CD4-positive, alpha-beta memory T cell (primary cell): ENCODE measurements at regions not wholly inside any gene's neighbourhood (a gene's known extent, or its start where the extent isn't known, plus 50 kb on each side); places are given as distances from the start of the nearest gene placed in this dataset.
"Not testable (repeated sequence)": the region's sequence is repeated elsewhere in the genome, so short reads cannot be mapped to it uniquely, and the experiment has no call there.

Experiments
- CTCF ChIA-PET: fragments of 350-600 bp; sonication (Branson Sonifier 250); formaldehyde crosslinking; loops from one replicate; lab custom pipeline; 2021; ENCODE audit warnings: inconsistent platforms; ENCODE audit not compliant: partially characterized antibody; lab: Charles Lee
- POLR2A ChIA-PET: fragments of 350-600 bp; sonication (Branson Sonifier 250); formaldehyde crosslinking; loops from one replicate; lab custom pipeline; 2021; ENCODE audit not compliant: partially characterized antibody; lab: Charles Lee
- DNase-seq, 5 donors: peaks; one replicate each; pipeline versions ENCODE4 v3.0.0 to v3.0.0-alpha.2; 2020 to 2022; ENCODE audit warnings: mixed read lengths in 1 of 5
- H3K27ac ChIP-seq: one replicate; pipeline ENCODE4 v1.7.0; 2013; ENCODE audit warnings: low read depth, low read length
- H3K27me3 ChIP-seq: 2 replicates; pipeline ENCODE4 v1.7.0; 2013; ENCODE audit warnings: mild to moderate bottlenecking, low read length, moderate library complexity; ENCODE audit not compliant: insufficient read depth
- H3K36me3 ChIP-seq: 2 replicates; pipeline ENCODE4 v1.7.0; 2013; ENCODE audit warnings: mild to moderate bottlenecking, low read length, moderate library complexity; ENCODE audit not compliant: insufficient read depth
- H3K4me1 ChIP-seq: 2 replicates; pipeline ENCODE4 v1.7.0; 2013; ENCODE audit warnings: mild to moderate bottlenecking, low read length, moderate library complexity; ENCODE audit not compliant: insufficient read depth
- H3K4me3 ChIP-seq, 2 donors: one replicate each; pipeline ENCODE4 v1.7.0; 2013; ENCODE audit warnings: low read length in 2 of 2, mild to moderate bottlenecking in 1 of 2
- H3K9me3 ChIP-seq, 2 donors: one replicate each; pipeline ENCODE4 v1.7.0; 2013; ENCODE audit warnings: low read length in 2 of 2, control low read depth in 1 of 2; ENCODE audit not compliant: control insufficient read depth in 1 of 2
- H3K27ac Mint-ChIP-seq, 7 donors: one replicate each; pipeline ENCODE4 v1.8.0; 2020 to 2021; ENCODE audit warnings: mixed read lengths in 7 of 7, mild to moderate bottlenecking in 6 of 7, inconsistent platforms in 3 of 7, moderate library complexity in 3 of 7
- H3K27me3 Mint-ChIP-seq, 2 donors: one replicate each; pipeline ENCODE4 v1.8.0; 2020 to 2021; ENCODE audit warnings: mixed read lengths in 2 of 2
- H3K36me3 Mint-ChIP-seq, 2 donors: one replicate each; pipeline ENCODE4 v1.8.0; 2020 to 2021; ENCODE audit warnings: mixed read lengths in 2 of 2, inconsistent platforms in 1 of 2, mild to moderate bottlenecking in 1 of 2
- H3K4me1 Mint-ChIP-seq, 4 donors: one replicate each; pipeline ENCODE4 v1.8.0; 2020 to 2021; ENCODE audit warnings: mixed read lengths in 4 of 4, mild to moderate bottlenecking in 1 of 4
- H3K4me3 Mint-ChIP-seq, 8 donors: one replicate each; pipeline ENCODE4 v1.8.0; 2020 to 2021; ENCODE audit warnings: mixed read lengths in 8 of 8, mild to moderate bottlenecking in 7 of 8, moderate library complexity in 6 of 8, inconsistent platforms in 3 of 8
- H3K9me3 Mint-ChIP-seq, 8 donors: one replicate each; pipeline ENCODE4 v1.8.0; 2020 to 2021; ENCODE audit warnings: mixed read lengths in 8 of 8, mild to moderate bottlenecking in 5 of 8, inconsistent platforms in 3 of 8, moderate library complexity in 1 of 8
- intact Hi-C: fragments of 100-400 bp; cut with micrococcal nuclease; formaldehyde crosslinking; loops from one replicate; pipeline ENCODE4 v1.15.1; 2023

DNA sequence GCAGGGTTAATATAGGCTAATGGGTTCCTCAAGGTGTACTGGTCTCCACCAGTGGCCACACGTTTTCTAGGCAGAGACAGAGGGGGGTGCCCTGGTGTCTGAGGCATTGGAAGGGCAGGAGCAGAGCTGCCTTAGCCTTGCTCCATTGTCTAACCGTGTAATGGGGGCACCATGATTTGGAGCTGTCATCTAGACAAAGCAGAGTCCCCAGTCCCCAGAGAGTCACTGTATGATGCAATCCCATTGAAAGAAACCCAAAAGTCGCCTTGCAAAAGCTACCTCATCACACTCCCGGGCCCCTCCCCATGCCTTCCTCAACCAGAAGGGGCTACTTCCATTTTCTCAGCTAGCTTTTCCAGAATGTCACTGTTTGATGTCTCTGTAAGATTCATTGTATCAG, 487.1 kb downstream of the AACS start:
- Histone ChIP-seq H3K36me3 (no peaks in the 10 kb centered on the region), H3K9me3 (no peaks in the 10 kb centered on the region), H3K4me3 (no peak overlapping the region), H3K27ac (no peak overlapping the region), H3K27me3 (no peaks in the 10 kb centered on the region), H3K4me1 (no peaks in the 10 kb centered on the region)
- H3K4me3 Mint-ChIP-seq, result no peak overlapping the region
- H3K27ac Mint-ChIP-seq, result no peak overlapping the region
- no peaks in the 10 kb centered on the region for H3K4me1 Mint-ChIP-seq
- H3K36me3 Mint-ChIP-seq, result no peaks in the 10 kb centered on the region
- ChIA-PET POLR2A (interaction anchor here (0.6 kb wide), 1 partner anchor 60 kb away, joined by 3 read pairs; no protein-coding TSS in a partner anchor), CTCF (interaction anchor here (1.4 kb wide), 1 partner anchor 9 kb away, joined by 3 read pairs; no protein-coding TSS in a partner anchor)
- DNase-seq, result no peak
- peaks cover 0 to 11% (median 2%) of the 10 kb centered on the region in 8 donors for H3K9me3 Mint-ChIP-seq
- intact Hi-C loops, result no loop called here
- H3K27me3 Mint-ChIP-seq, result no peaks in the 10 kb centered on the region

DNA sequence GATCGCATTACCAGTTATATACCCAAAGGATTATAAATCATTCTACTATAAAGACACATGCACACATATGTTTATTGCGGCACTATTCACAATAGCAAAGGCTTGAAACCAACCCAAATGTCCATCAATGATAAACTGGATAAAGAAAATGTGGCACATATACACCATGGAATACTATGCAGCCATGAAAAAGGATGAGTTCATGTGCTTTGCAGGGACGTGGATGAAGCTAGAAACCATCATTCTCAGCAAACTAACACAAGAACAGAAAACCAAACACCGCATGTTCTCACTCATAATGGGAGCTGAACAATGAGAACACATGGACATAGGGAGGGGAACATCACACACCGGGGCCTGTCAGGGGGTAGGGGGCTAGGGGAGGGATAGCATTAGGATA, 495.8 kb downstream of the AACS start:
- H3K4me1 Mint-ChIP-seq, intact Hi-C loops, H3K36me3 ChIP-seq, H3K27me3 ChIP-seq, H3K36me3 Mint-ChIP-seq, H3K27ac ChIP-seq, H3K27me3 Mint-ChIP-seq, POLR2A ChIA-PET, H3K27ac Mint-ChIP-seq, CTCF ChIA-PET, DNase-seq, H3K4me3 ChIP-seq, H3K4me3 Mint-ChIP-seq, H3K4me1 ChIP-seq, H3K9me3 ChIP-seq: not testable (repeated sequence)
- H3K9me3 Mint-ChIP-seq, result peaks cover 0 to 12% (median 3%) of the 10 kb centered on the region in 8 donors

DNA sequence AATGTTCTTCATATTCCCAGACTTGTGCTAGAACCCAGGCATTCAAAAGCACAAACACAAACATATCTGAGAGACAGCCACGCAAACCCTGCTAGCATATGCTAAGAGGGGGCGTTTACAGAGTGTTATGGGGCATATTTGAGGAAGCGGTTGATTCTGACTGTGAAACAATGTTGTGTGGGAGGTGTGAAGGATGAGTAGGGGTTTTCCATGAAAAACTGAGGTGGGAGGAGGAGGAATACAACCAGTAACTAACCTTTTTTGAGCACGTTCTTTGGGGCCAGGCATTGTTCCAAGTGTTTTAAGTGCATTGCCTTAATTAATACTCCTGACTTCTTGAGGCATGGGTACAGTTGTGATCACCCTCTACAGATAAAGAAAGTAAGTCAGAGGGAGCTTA, 499.5 kb downstream of the AACS start:
- H3K27ac Mint-ChIP-seq, result no peak overlapping the region
- intact Hi-C loops, result no loop called here
- POLR2A ChIA-PET, result no interaction called here
- Histone ChIP-seq H3K27me3 (no peaks in the 10 kb centered on the region), H3K27ac (no peak overlapping the region), H3K4me1 (no peaks in the 10 kb centered on the region), H3K36me3 (no peaks in the 10 kb centered on the region), H3K4me3 (no peak overlapping the region), H3K9me3 (no peaks in the 10 kb centered on the region)
- DNase-seq, result no peak
- CTCF ChIA-PET, result no interaction called here
- peaks cover 0 to 14% (median 5%) of the 10 kb centered on the region in 8 donors for H3K9me3 Mint-ChIP-seq
- no peaks in the 10 kb centered on the region for H3K36me3 Mint-ChIP-seq
- H3K27me3 Mint-ChIP-seq, result peaks cover 0 to 1% of the 10 kb centered on the region in 2 donors
- no peaks in the 10 kb centered on the region for H3K4me1 Mint-ChIP-seq
- H3K4me3 Mint-ChIP-seq, result no peak overlapping the region

DNA sequence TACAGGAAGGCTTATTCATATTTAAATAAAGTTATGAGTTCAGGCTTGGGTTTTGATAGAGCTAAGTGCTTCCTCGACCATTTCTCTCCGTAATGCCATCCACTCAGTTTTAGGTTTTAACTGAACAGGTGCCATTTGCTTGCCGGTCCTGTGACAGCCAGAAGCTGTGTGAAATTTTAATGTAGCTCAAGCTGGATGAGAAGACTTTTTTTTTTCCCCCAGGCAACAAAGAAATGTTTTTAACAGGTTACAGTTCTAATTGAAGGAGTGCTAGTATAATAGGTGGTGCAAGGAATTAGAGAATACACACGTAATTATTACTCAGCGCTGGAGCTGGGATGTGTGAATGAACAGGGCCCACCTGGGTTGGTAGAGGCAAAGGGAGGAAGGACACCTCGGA, 502.3 kb downstream of the AACS start:
- Mint-ChIP-seq H3K27me3 (peaks cover 0 to 1% of the 10 kb centered on the region in 2 donors), H3K27ac (no peak overlapping the region), H3K9me3 (peaks cover 0 to 8% (median 4%) of the 10 kb centered on the region in 8 donors), H3K4me3 (no peak overlapping the region), H3K36me3 (no peaks in the 10 kb centered on the region), H3K4me1 (no peaks in the 10 kb centered on the region)
- ChIA-PET CTCF (interaction anchor here (0.7 kb wide), 1 partner anchor 17 kb away, joined by 3 read pairs; no protein-coding TSS in a partner anchor), POLR2A (no interaction called here)
- H3K4me3 ChIP-seq, result no peak overlapping the region
- H3K27ac ChIP-seq, result no peak overlapping the region
- intact Hi-C loops, result no loop called here
- DNase-seq, result no peak
- no peaks in the 10 kb centered on the region for H3K27me3 ChIP-seq
- H3K36me3 ChIP-seq, result no peaks in the 10 kb centered on the region
- H3K9me3 ChIP-seq, result no peaks in the 10 kb centered on the region
- no peaks in the 10 kb centered on the region for H3K4me1 ChIP-seq

DNA sequence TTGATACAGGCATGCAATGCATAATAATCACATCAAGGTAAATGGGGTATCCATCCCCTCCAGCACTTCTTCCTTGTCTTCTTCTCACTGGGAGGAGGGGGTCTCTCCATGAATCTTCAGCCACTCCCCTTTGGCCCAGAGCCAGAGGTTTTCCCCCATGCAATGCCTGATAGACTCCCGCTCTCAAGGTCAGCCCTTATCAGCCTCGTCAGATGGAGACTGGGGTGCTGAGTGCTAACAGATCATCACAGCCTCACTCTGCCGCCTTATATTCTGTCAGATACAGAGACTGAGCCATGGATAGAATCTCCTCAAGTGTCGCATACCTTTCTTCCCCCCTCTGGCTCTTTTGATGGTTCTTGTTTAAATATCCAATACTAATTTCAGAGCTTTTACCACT, 503.1 kb downstream of the AACS start:
- Mint-ChIP-seq H3K9me3 (peaks cover 0 to 8% (median 4%) of the 10 kb centered on the region in 8 donors), H3K27me3 (peaks cover 0 to 1% of the 10 kb centered on the region in 2 donors), H3K27ac (no peak overlapping the region), H3K36me3 (no peaks in the 10 kb centered on the region), H3K4me1 (no peaks in the 10 kb centered on the region), H3K4me3 (no peak overlapping the region)
- no peaks in the 10 kb centered on the region for H3K9me3 ChIP-seq
- no peak overlapping the region for H3K4me3 ChIP-seq
- ChIA-PET POLR2A (no interaction called here), CTCF (interaction anchor here (0.7 kb wide), 1 partner anchor 18 kb away, joined by 3 read pairs; no protein-coding TSS in a partner anchor)
- H3K27ac ChIP-seq, result no peak overlapping the region
- H3K4me1 ChIP-seq, result no peaks in the 10 kb centered on the region
- no peak for DNase-seq
- H3K27me3 ChIP-seq, result no peaks in the 10 kb centered on the region
- intact Hi-C loops, result no loop called here
- H3K36me3 ChIP-seq, result no peaks in the 10 kb centered on the region

DNA sequence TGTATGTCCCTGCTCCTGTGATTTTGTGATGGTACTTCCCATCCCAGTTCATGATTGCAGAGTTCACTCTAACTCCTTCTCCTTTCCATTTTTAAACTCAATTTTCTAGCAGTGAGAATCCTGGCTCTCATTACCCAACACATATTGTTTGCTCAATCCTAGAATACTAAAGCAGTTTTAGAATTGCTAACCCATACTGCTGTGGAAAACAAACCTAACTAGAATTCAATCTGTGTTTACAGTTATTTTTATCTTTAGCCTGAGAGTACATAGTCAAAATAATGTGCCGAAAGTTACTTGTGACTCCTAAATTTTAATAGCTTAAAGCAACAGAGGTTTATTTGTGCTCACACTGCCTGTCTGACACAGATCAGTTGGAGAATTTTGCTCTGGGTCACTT, 508.0 kb downstream of the AACS start:
- Mint-ChIP-seq H3K27me3 (no peaks in the 10 kb centered on the region), H3K4me1 (no peaks in the 10 kb centered on the region), H3K27ac (peak overlapping the region in 1 of 7 donors; percentile 15), H3K36me3 (no peaks in the 10 kb centered on the region), H3K4me3 (no peak overlapping the region), H3K9me3 (peaks cover 0 to 11% (median 7%) of the 10 kb centered on the region in 8 donors)
- DNase-seq, result no peak
- Histone ChIP-seq H3K27ac (no peak overlapping the region), H3K9me3 (no peaks in the 10 kb centered on the region), H3K27me3 (no peaks in the 10 kb centered on the region), H3K4me1 (no peaks in the 10 kb centered on the region), H3K36me3 (no peaks in the 10 kb centered on the region), H3K4me3 (no peak overlapping the region)
- intact Hi-C loops, result no loop called here
- ChIA-PET CTCF (no interaction called here), POLR2A (no interaction called here)

DNA sequence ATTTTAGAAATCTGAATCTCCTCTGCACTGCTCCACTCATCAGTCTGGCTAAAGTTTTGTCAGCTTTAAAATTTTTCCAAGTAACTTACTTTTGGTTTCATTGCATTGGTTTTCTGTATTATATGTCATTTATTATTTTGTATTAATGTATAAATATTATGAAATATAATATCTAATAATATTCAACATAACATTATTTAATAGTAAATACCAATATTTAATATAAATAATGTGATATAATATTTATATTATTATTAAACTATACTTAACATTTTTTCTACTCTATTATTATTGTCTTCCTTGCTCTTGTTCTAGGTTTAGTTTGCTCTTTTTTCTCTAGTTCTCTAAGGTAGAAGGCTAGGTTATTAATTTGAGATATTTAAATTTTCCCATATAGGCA, 512.1 kb downstream of the AACS start:
- Histone ChIP-seq H3K9me3 (no peaks in the 10 kb centered on the region), H3K4me3 (no peak overlapping the region), H3K4me1 (no peaks in the 10 kb centered on the region), H3K27me3 (no peaks in the 10 kb centered on the region), H3K36me3 (no peaks in the 10 kb centered on the region), H3K27ac (no peak overlapping the region)
- POLR2A ChIA-PET, result no interaction called here
- Mint-ChIP-seq H3K4me1 (no peaks in the 10 kb centered on the region), H3K9me3 (peaks cover 0 to 31% (median 20%) of the 10 kb centered on the region in 8 donors), H3K4me3 (no peak overlapping the region), H3K27ac (no peak overlapping the region), H3K36me3 (peaks cover 0 to 2% of the 10 kb centered on the region in 2 donors), H3K27me3 (no peaks in the 10 kb centered on the region)
- DNase-seq, result no peak
- CTCF ChIA-PET, result no interaction called here
- intact Hi-C loops, result no loop called here
